Choroid plexus epithelial cell (primary cell): ENCODE measurements at regions not wholly inside any gene's neighbourhood (a gene's known extent, or its start where the extent isn't known, plus 50 kb on each side); places are given as distances from the start of the nearest gene placed in this dataset.

Experiments used
- DNase-seq: peaks from one replicate; pipeline ENCODE4 v3.0.0-alpha.2; 2010; ENCODE audit warnings: low read depth
- H3K4me3 ChIP-seq: 2 replicates; pipeline ENCODE4 v1.5.1; 2011; ENCODE audit warnings: low read depth, mild to moderate bottlenecking, control low read depth, low read length, moderate library complexity
- TF ChIP-seq, protein P1 (sequence below): conservative IDR thresholded peaks from 2 replicates; pipeline ENCODE4 v1.5.1; 2011; ENCODE audit warnings: low read depth, mild to moderate bottlenecking, control low read depth, inconsistent platforms, low read length, moderate library complexity

DNA sequence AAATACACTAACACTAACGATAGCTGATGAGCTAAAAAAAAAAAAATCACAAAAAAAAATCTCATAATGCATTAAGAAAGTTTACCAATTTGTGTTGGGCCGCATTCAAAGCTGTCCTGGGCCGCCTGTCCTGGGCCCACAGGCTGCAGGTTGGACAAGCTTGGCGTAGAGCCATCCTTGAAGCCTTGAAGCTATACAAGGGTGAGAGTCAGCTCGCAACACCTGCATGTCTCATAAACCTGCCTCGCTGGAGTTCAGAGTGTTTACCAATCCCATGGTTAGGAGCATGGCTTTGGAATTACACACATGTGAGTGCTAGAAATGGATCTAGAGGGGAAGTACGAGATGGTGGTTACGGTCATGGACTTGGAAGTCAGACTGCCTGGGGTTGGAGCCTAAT, 453.7 kb downstream of the INSC start:
- no peak overlapping the region for H3K4me3 ChIP-seq
- TF ChIP-seq, protein P1, sequence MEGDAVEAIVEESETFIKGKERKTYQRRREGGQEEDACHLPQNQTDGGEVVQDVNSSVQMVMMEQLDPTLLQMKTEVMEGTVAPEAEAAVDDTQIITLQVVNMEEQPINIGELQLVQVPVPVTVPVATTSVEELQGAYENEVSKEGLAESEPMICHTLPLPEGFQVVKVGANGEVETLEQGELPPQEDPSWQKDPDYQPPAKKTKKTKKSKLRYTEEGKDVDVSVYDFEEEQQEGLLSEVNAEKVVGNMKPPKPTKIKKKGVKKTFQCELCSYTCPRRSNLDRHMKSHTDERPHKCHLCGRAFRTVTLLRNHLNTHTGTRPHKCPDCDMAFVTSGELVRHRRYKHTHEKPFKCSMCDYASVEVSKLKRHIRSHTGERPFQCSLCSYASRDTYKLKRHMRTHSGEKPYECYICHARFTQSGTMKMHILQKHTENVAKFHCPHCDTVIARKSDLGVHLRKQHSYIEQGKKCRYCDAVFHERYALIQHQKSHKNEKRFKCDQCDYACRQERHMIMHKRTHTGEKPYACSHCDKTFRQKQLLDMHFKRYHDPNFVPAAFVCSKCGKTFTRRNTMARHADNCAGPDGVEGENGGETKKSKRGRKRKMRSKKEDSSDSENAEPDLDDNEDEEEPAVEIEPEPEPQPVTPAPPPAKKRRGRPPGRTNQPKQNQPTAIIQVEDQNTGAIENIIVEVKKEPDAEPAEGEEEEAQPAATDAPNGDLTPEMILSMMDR, result no peak
- DNase-seq, result no peak

DNA sequence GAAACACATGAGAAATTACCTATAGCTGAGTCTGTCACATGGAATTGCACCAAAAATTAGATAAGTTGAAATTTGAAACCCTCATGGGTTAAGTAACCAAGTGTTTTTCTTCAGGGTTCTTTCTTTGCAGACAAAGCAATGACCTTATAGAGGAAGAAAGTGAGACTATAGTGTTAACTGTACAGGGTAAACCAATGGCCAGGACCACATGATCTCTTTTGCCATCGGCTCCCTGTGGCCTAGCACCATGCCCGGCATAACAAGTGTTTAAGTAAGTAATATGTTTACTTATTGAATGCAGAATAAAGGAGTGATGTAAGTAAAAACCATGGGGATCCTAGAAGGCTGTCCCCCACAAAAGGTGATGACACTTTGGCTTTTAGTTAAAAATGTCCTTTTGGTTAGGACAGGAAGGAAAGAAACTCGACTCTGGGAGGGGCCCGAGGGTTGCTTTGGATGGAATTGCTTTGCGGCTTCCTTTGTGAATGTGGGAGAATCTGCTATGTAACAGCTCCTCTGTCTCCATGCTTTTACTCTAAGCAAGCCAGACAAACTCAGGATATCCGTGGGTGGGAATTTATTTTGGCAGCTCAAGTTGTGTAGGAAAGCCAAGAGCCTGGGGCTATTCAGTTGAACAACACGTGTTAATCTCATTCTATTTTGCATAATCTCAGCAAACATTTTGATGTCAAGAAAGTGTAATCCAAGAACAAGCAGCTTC, 454.7 kb downstream of the INSC start:
- H3K4me3 ChIP-seq, result no peak overlapping the region
- TF ChIP-seq, protein P1, result no peak
- DNase-seq, result no peak

DNA sequence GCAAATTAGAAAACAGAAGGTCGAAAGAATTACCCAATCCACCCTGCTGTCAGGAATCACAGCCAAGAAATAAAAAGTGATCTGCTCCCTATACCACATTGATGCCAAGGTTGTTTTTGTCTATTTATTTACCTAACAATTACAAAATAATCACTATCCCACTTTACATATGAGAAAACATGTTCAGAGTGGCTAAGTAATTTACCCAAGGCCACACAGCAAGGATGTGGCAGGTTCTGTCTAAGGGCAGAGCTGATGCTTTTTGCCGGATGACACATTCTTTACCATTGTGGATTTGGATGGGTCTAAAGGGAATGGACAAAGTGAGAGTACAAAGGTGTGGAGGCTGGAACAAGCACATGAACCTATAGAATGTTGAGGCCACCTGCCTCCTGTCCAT, 460.7 kb downstream of the INSC start:
- TF ChIP-seq, protein P1, result no peak
- no peak for DNase-seq
- H3K4me3 ChIP-seq, result no peak overlapping the region

DNA sequence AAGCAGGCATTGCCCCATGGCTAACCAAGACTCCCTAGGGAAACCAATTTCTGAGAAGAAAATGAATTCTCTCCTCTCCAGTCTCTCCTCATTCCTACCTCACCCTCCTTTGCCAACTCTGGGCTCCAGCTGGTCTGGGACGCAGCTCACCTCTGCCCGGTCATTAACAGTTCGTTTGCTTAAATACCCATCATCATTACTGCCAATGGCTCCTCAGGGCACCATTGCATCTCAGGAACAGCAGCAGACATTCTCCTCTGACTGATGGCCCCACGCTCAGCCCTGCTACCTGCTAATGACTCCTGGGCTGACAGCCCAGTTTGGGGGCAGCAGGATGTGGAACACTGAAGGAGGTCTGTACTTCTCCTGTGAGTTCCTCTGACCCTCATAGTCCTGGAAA, 462.0 kb downstream of the INSC start:
- H3K4me3 ChIP-seq, result no peak overlapping the region
- TF ChIP-seq, protein P1, result no peak
- no peak for DNase-seq

DNA sequence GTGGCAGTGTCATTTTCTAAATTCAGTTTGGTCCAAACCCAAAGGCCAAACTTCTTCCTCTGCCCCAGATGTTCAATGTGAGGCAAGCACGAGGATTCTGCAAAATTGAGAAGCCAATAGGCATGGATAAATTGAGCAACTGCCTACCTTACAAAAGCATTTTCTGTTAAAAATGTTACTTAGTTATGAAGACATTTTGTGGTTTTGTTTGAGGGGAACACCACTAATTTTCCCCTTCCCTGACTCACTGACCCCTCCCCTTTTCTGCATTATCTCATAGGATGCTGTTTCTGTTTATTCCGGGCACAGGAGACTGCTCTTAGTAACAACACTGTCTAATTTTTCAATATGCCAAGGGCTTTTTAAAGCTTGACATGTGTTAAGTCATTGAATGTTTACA, 462.8 kb downstream of the INSC start:
- DNase-seq, result no peak
- TF ChIP-seq, protein P1, result no peak
- H3K4me3 ChIP-seq, result no peak overlapping the region

DNA sequence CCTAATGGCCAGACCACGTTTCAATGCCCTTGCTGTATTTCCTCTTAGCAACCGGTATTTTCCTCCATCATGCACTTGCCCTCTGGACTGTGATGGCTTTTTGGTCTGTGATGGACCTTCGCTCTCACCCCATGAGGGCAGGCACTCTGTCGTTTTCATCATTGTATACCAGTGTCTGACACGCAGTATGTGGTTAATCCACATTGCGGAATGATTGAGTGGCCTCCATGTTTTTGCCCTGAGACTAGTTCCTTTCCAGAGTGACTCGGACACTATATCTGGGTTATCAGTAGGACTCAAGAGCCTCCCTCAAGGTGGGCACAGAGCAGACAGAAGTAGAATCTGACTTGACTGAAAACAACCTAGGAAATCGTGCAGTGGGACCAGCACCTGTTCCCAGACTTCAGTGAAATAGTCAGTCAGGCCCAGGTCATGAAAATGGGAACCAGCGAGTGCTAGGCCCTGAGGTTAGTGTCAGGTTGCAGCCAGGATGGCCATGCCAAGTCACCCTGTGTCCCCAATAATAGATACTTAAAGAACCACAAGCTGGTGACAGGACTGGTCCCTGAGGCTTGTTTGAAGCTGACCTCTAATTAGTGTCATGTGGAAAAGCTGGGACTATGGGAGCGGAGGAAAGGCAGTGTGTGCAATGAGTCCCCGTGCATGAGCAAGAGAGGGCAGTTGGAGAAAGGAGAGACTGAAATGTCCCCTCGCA, 464.7 kb downstream of the INSC start:
- no peak overlapping the region for H3K4me3 ChIP-seq
- TF ChIP-seq, protein P1, result no peak
- DNase-seq, result no peak
